ENCODE measurements at regions not wholly inside any gene's neighbourhood (a gene's known extent, or its start where the extent isn't known, plus 50 kb on each side); places are given as distances from the start of the nearest gene placed in this dataset.

GRCh38 chr14:21735200-21735599 lies 61.6 kb upstream of the OR4E1 start:
- DNase-seq (ENCODE audit: low read depth in 1 of 2, low spot score in 2 of 2) (no peak), FAIRE-seq (no peak)
- H4K20me1 ChIP-seq (replicated peaks in 1 of 2; ENCODE audit: control insufficient read depth in 1 of 2, insufficient read depth in 2 of 2, low read length in 2 of 2) = no peaks in the 10 kb centered on the region
- no peaks in the 10 kb centered on the region for H3K36me3 ChIP-seq (ENCODE audit: control insufficient read depth in 2 of 4, insufficient read depth in 4 of 4, low read length in 3 of 4)
- ChIA-PET POLR2A (ENCODE audit: partially characterized antibody) (no interaction called here), CTCF (ENCODE audit: partially characterized antibody) (interaction anchor here (0.8 to 3.2 kb wide), 15 partner anchors 10 to 199 kb away, joined by 3 to 25 read pairs (median 6); no protein-coding TSS in a partner anchor)
- H2BK20ac ChIP-seq (ENCODE audit: low read length) = no peak overlapping the region
- no peaks in the 10 kb centered on the region for H3K9me3 ChIP-seq (ENCODE audit: insufficient read depth in 2 of 2, low read depth in 1 of 2, low read length in 1 of 2)
- H3K4ac ChIP-seq (replicated peaks; ENCODE audit: insufficient read length, low read depth, low read length) = no peak overlapping the region
- H4K8ac ChIP-seq (ENCODE audit: extremely low read depth, insufficient read depth, low read length) = no peak overlapping the region
- no peak overlapping the region for H2BK120ac ChIP-seq (replicated peaks; ENCODE audit: low read depth, low read length)
- no peak overlapping the region for H2BK12ac ChIP-seq (ENCODE audit: low read depth, low read length)
- H3K79me1 ChIP-seq (ENCODE audit: low read depth, low read length) = no peaks in the 10 kb centered on the region
- WGBS, 2 experiments (ENCODE audit: extremely low coverage in 1 of 2, insufficient coverage in 1 of 2, insufficient read length in 1 of 2, insufficient replicate concordance in 2 of 2, low coverage in 1 of 2, low lambda C conversion rate in 2 of 2, missing lambda C conversion rate in 1 of 2) = 84% methylated on average over 3 of the region's 3 CpGs; no CpG with 5 or more reads in 1 of the 2 experiments
- no peaks in the 10 kb centered on the region for H3K23me2 ChIP-seq (ENCODE audit: low read depth, low read length)
- no peak overlapping the region for H3K9ac ChIP-seq (replicated peaks in 1 of 4; ENCODE audit: extremely low read depth in 1 of 4, low read depth in 3 of 4, low read length in 3 of 4)
- no peak overlapping the region for H2AK5ac ChIP-seq (ENCODE audit: low read depth, low read length)
- no peak overlapping the region for H3K56ac ChIP-seq (replicated peaks; ENCODE audit: insufficient read length, low read depth, low read length)
- no peak overlapping the region for H3K18ac ChIP-seq (ENCODE audit: extremely low read depth, low read length)
- H3K27ac ChIP-seq (ENCODE audit: low read depth, low read length) = no peak overlapping the region
- H2BK5ac ChIP-seq (ENCODE audit: low read depth, low read length) = no peak overlapping the region
- no peaks in the 10 kb centered on the region for H3K4me1 ChIP-seq (replicated peaks in 1 of 4; ENCODE audit: control insufficient read depth in 3 of 4, insufficient read depth in 4 of 4, low read length in 3 of 4)
- H3K14ac ChIP-seq (ENCODE audit: insufficient read length) = no peak overlapping the region
- no peak overlapping the region for H2BK15ac ChIP-seq (ENCODE audit: low read length)
- H4K5ac ChIP-seq (ENCODE audit: insufficient read length, low read depth, low read length) = no peak overlapping the region
- no peak overlapping the region for H3K23ac ChIP-seq (ENCODE audit: insufficient read length)
- H4K91ac ChIP-seq (replicated peaks; ENCODE audit: insufficient read length, low read length) = no peak overlapping the region
- no peak overlapping the region for H2AFZ ChIP-seq (ENCODE audit: low read length)
- no peak overlapping the region for H3K4me2 ChIP-seq (ENCODE audit: insufficient read depth in 1 of 2, low read depth in 2 of 2, low read length in 2 of 2)
- no peaks in the 10 kb centered on the region for H3K79me2 ChIP-seq (ENCODE audit: control insufficient read depth in 1 of 2, insufficient read depth in 2 of 2, low read length in 2 of 2)
- no peak overlapping the region for H3K4me3 ChIP-seq (ENCODE audit: extremely low read depth in 1 of 4, insufficient read depth in 2 of 4, low read depth in 3 of 4, low read length in 4 of 4)
- H3K27me3 ChIP-seq (replicated peaks in 1 of 4; ENCODE audit: control insufficient read depth in 3 of 4, extremely low read depth in 1 of 4, insufficient read depth in 3 of 4, low read length in 3 of 4) = no peaks in the 10 kb centered on the region; a peak in 1 of 7 replicates
- TF ChIP-seq JUND (IDR thresholded peaks at IDR 0.05; ENCODE audit: low read length) = no peak
- no peak for TF ChIP-seq NRF1 (IDR thresholded peaks at IDR 0.05; ENCODE audit: low read depth, low read length)
- TF ChIP-seq TAF7 (optimal IDR thresholded peaks at IDR 0.05; ENCODE audit: borderline replicate concordance, low read depth, low read length) = no peak
- no peak for TF ChIP-seq BRCA1 (IDR thresholded peaks at IDR 0.05; ENCODE audit: low read depth, low read length)
- no peak for TF ChIP-seq TBP (IDR thresholded peaks at IDR 0.05; ENCODE audit: low read depth, low read length)
- TF ChIP-seq SRF (IDR thresholded peaks at IDR 0.05; ENCODE audit: low read depth, low read length) = no peak
- no peak for TF ChIP-seq SIN3A (conservative IDR thresholded peaks at IDR 0.05 in 1 of 2, IDR thresholded peaks at IDR 0.05 in 1 of 2; ENCODE audit: low read depth in 1 of 2, low read length in 2 of 2)
- no peak for TF ChIP-seq ATF3 (IDR thresholded peaks at IDR 0.05; ENCODE audit: insufficient read depth, low read depth, low read length)
- TF ChIP-seq FOSL1 (IDR thresholded peaks at IDR 0.05; ENCODE audit: insufficient read depth, low read depth, low read length) = no peak
- no peak for TF ChIP-seq ATF2 (IDR thresholded peaks at IDR 0.05; ENCODE audit: low read length)
- TF ChIP-seq EZH2 (IDR thresholded peaks at IDR 0.05; ENCODE audit: low read depth, low read length, severe bottlenecking) = no peak
- no peak for TF ChIP-seq RFX5 (IDR thresholded peaks at IDR 0.05; ENCODE audit: borderline replicate concordance, low read depth, low read length)
- no peak for TF ChIP-seq CBX5 (IDR thresholded peaks at IDR 0.05; ENCODE audit: low read depth, low read length)
